GM23338 (cell line): ENCODE measurements at regions not wholly inside any gene's neighbourhood (a gene's known extent, or its start where the extent isn't known, plus 50 kb on each side); places are given as distances from the start of the nearest gene placed in this dataset.

Source experiments
- ATAC-seq: fragments of 200-7000 bp; cut with Tn5 transposase; 3 replicates; pipeline ENCODE4 v1.9.1; 2020
- DNase-seq: peaks from one replicate; pipeline ENCODE4 v3.0.0-alpha.2; 2015; ENCODE audit warnings: low spot score
- H2AFZ ChIP-seq: fragments of 200-600 bp; sonication (generic); 2 replicates; pipeline ENCODE4 v1.8.0; 2016; ENCODE audit warnings: antibody characterized with exemption, mild to moderate bottlenecking, moderate library complexity
- H3F3A ChIP-seq: fragments of 200-600 bp; sonication (generic); replicated peaks from 2 replicates; pipeline ENCODE4 v1.8.0; 2017; ENCODE audit warnings: antibody characterized with exemption, mixed run types, low read depth
- H3K27ac ChIP-seq: fragments of 200-600 bp; sonication (generic); 2 replicates; pipeline ENCODE4 v1.6.1; 2016; ENCODE audit warnings: low read depth
- H3K27me3 ChIP-seq: fragments of 200-600 bp; sonication (generic); 2 replicates; pipeline ENCODE4 v1.8.0; 2016; ENCODE audit warnings: mild to moderate bottlenecking, mixed run types, moderate library complexity; ENCODE audit not compliant: insufficient read depth
- H3K36me3 ChIP-seq: fragments of 200-600 bp; sonication (generic); 2 replicates; pipeline ENCODE4 v1.8.0; 2016; ENCODE audit warnings: mild to moderate bottlenecking; ENCODE audit not compliant: insufficient read depth
- H3K4me1 ChIP-seq: fragments of 200-600 bp; sonication (generic); 2 replicates; pipeline ENCODE4 v1.8.0; 2016; ENCODE audit warnings: mild to moderate bottlenecking, moderate library complexity; ENCODE audit not compliant: insufficient read depth
- H3K4me2 ChIP-seq: fragments of 200-600 bp; sonication (generic); 2 replicates; pipeline ENCODE4 v1.7.1; 2017; ENCODE audit warnings: mixed run types
- H3K4me3 ChIP-seq: fragments of 200-600 bp; sonication (generic); 2 replicates; pipeline ENCODE4 v1.6.1; 2016; ENCODE audit warnings: mixed run types
- H3K79me2 ChIP-seq: fragments of 200-600 bp; sonication (generic); replicated peaks from 2 replicates; pipeline ENCODE4 v1.8.0; 2017; ENCODE audit warnings: mild to moderate bottlenecking; ENCODE audit not compliant: insufficient read depth
- H3K9me2 ChIP-seq: fragments of 200-600 bp; sonication (generic); 2 replicates; pipeline ENCODE4 v1.8.0; 2017; ENCODE audit not compliant: insufficient read depth
- H4K20me1 ChIP-seq: fragments of 200-600 bp; sonication (generic); replicated peaks from 2 replicates; pipeline ENCODE4 v1.8.0; 2017; ENCODE audit warnings: mild to moderate bottlenecking; ENCODE audit not compliant: insufficient read depth
- H3K27ac Mint-ChIP-seq: 2 replicates; pipeline ENCODE4 v1.8.0; 2020; ENCODE audit warnings: inconsistent platforms, mild to moderate bottlenecking, moderate library complexity, mixed read lengths
- H3K27me3 Mint-ChIP-seq: 3 replicates; pipeline ENCODE4 v1.8.0; 2022; ENCODE audit warnings: low read depth, mild to moderate bottlenecking, moderate library complexity, mixed read lengths, inconsistent platforms; ENCODE audit not compliant: insufficient read depth, poor library complexity
- H3K36me3 Mint-ChIP-seq: 3 replicates; pipeline ENCODE4 v1.8.0; 2021; ENCODE audit warnings: low read depth, mild to moderate bottlenecking, inconsistent platforms, moderate library complexity, mixed read lengths
- H3K4me1 Mint-ChIP-seq: 3 replicates; pipeline ENCODE4 v1.8.0; 2020; ENCODE audit warnings: mild to moderate bottlenecking, inconsistent platforms, mixed read lengths
- H3K4me3 Mint-ChIP-seq: 3 replicates; pipeline ENCODE4 v1.8.0; 2021; ENCODE audit warnings: moderate library complexity, mild to moderate bottlenecking, inconsistent platforms, mixed read lengths
- H3K9me3 Mint-ChIP-seq: 3 replicates; pipeline ENCODE4 v1.8.0; 2020; ENCODE audit warnings: moderate library complexity, mild to moderate bottlenecking, inconsistent platforms, mixed read lengths
- ETS1 ChIP-seq: IDR thresholded peaks from 2 replicates; pipeline ENCODE4 v1.6.1; 2016; ENCODE audit warnings: antibody characterized with exemption
- EZH2phosphoT487 ChIP-seq: fragments of 200-600 bp; sonication (generic); IDR thresholded peaks from one replicate; pipeline ENCODE4 v1.8.1; 2018; ENCODE audit warnings: antibody characterized with exemption; ENCODE audit not compliant: unreplicated experiment
- POLR2AphosphoS5 ChIP-seq: IDR thresholded peaks from 2 replicates; pipeline ENCODE4 v1.6.1; 2016; ENCODE audit warnings: antibody characterized with exemption, low read depth
- REST ChIP-seq: IDR thresholded peaks from one replicate; pipeline ENCODE4 v1.6.1; 2018; ENCODE audit warnings: antibody characterized with exemption; ENCODE audit not compliant: unreplicated experiment
- STAT1 ChIP-seq: IDR thresholded peaks from one replicate; pipeline ENCODE4 v1.6.1; 2016; ENCODE audit warnings: antibody characterized with exemption; ENCODE audit not compliant: unreplicated experiment
- ZNF462 ChIP-seq: fragments of 250-450 bp; sonication (Bioruptor Pico); IDR thresholded peaks from 2 replicates; pipeline ENCODE4 v1.5.0; 2020; ENCODE audit warnings: mild to moderate bottlenecking, moderate library complexity

GRCh38 chr5:82396396-82396795, 118.2 kb upstream of the RPS23 start (continued):
- TF ChIP-seq REST (no peak), POLR2AphosphoS5 (no peak)

- Mint-ChIP-seq H3K4me1 (peaks cover 3% of the 10 kb centered on the region; the same call in 2 of the 3 replicates), H3K9me3 (no peaks in the 10 kb centered on the region)
- no peak overlapping the region for H3K4me2 ChIP-seq
Observed at GRCh38 chr5:82393951-82394350, 115.8 kb upstream of the RPS23 start.

More at GRCh38 chr5:82393951-82394350, 115.8 kb upstream of the RPS23 start:
- Histone ChIP-seq H3K27me3 (no peaks in the 10 kb centered on the region), H3K4me3 (no peak overlapping the region), H4K20me1 (no peaks in the 10 kb centered on the region), H3K79me2 (no peaks in the 10 kb centered on the region), H3K36me3 (no peaks in the 10 kb centered on the region), H3F3A (no peaks in the 10 kb centered on the region), H3K9me2 (no peaks in the 10 kb centered on the region), H2AFZ (no peak overlapping the region), H3K27ac (no peak overlapping the region), H3K4me1 (no peaks in the 10 kb centered on the region)
- no peak for DNase-seq
- Mint-ChIP-seq H3K27me3 (peaks cover 1% of the 10 kb centered on the region), H3K36me3 (no peaks in the 10 kb centered on the region), H3K4me3 (no peak overlapping the region), H3K27ac (no peak overlapping the region)
- TF ChIP-seq STAT1: no peak
- no peak for TF ChIP-seq REST
- no peak for TF ChIP-seq ETS1
- TF ChIP-seq EZH2phosphoT487: no peak
- no peak for TF ChIP-seq ZNF462 (CRISPR knock-in tag)
- no peak for ATAC-seq
